Heart left ventricle (tissue), 16 donors: ENCODE measurements at regions not wholly inside any gene's neighbourhood (a gene's known extent, or its start where the extent isn't known, plus 50 kb on each side); places are given as distances from the start of the nearest gene placed in this dataset.
A peak's percentile ranks its signal among the peaks of the same experiment; 100 is the strongest.

Experiments
- ATAC-seq, 4 donors: fragments of 200-7000 bp; cut with Tn5 transposase; one replicate each; pipeline ENCODE4 v1.9.1; 2020 to 2022; ENCODE audit warnings: moderate library complexity in 4 of 4, mild to moderate bottlenecking in 3 of 4, moderate number of reproducible peaks in 1 of 4
- DNase-seq, 5 donors: peaks; one replicate each; pipeline ENCODE4 v3.0.0-alpha.2; 2020
- H3K27ac ChIP-seq, 12 donors: fragments of 200-600 bp; sonication (generic) in 4 of 12; one replicate each; pipeline versions ENCODE4 v1.5.0 to v1.8.0; 2016 to 2022; ENCODE audit warnings: mild to moderate bottlenecking in 2 of 12
- H3K27me3 ChIP-seq, 9 donors: fragments of 200-600 bp; sonication (generic) in 2 of 9; one replicate each; pipeline versions ENCODE4 v1.5.1 to v1.8.0; 2016 to 2022; ENCODE audit warnings: mild to moderate bottlenecking in 3 of 9
- H3K36me3 ChIP-seq, 9 donors: fragments of 200-600 bp; sonication (generic) in 2 of 9; one replicate each; pipeline versions ENCODE4 v1.5.0 to v1.8.0; 2018 to 2022; ENCODE audit warnings: mild to moderate bottlenecking in 2 of 9
- H3K4me1 ChIP-seq, 12 donors: fragments of 200-600 bp; sonication (generic) in 4 of 12; one replicate each; pipeline versions ENCODE4 v1.5.0 to v1.8.0; 2016 to 2022; ENCODE audit warnings: mild to moderate bottlenecking in 3 of 12
- H3K4me3 ChIP-seq, 12 donors: fragments of 200-600 bp; sonication (generic) in 4 of 12; one replicate each; pipeline versions ENCODE4 v1.5.0 to v1.8.0; 2017 to 2022; ENCODE audit warnings: mild to moderate bottlenecking in 9 of 12, moderate library complexity in 4 of 12
- H3K9me3 ChIP-seq, 12 donors: fragments of 200-600 bp; sonication (generic) in 4 of 12; one replicate each; pipeline versions ENCODE4 v1.5.0 to v1.8.0; 2016 to 2022; ENCODE audit warnings: mild to moderate bottlenecking in 1 of 12
- CTCF ChIP-seq, 12 donors: fragments of 200-600 bp; sonication (generic) in 4 of 12; IDR thresholded peaks; one replicate each; pipeline versions ENCODE4 v1.5.0 to v1.8.0; 2018 to 2022; ENCODE audit warnings: antibody characterized with exemption in 12 of 12, mild to moderate bottlenecking in 5 of 12
- POLR2A ChIP-seq, 2 donors: fragments of 450-650 bp; IDR thresholded peaks; one replicate each; pipeline ENCODE4 v1.6.1; 2017; ENCODE audit warnings: antibody characterized with exemption in 2 of 2, mild to moderate bottlenecking in 2 of 2, moderate library complexity in 2 of 2
- WGBS, 4 donors: extraction: QIAGEN DNeasy Blood & Tissue Kit in 2 of 4; methylation state at CpG; one replicate each; pipeline versions ENCODE4 v1.1.5 to v1.1.7; 2013 to 2018; 5-methylcytosine and 5-hydroxymethylcytosine counted together
- intact Hi-C, 10 donors: fragments of 100-400 bp; cut with DNase I; formaldehyde crosslinking; loops; one replicate each; pipeline versions ENCODE4 v1.11.1 to v1.14.2; 2022
- donor health status: ischemic (EF 13 %, LVEDD 7.1; RV severe dilation, severe dysfunction).
- donor health status: healthy with polysubstance abuse.
- donor health status: DM: no; HTN: yes; CAD: no.
- donor health status: DM: no; HTN: no; CAD: no.
- donor health status: ischemic (EF 25% LVEDD 6.9; RV normal size, moderate dysfunction).
- donor health status: ischemic (EF 25% LVEDD 5.7; RV mildly dilated, moderate dysfunction).
- donor health status: healthy.
- donor health status: DM: yes; HTN: yes; CAD: no.
- donor health status: ischemic (EF 35%, LVEDD 5.7; RV mildly dilated, moderate dysfunction).
- donor health status: nonischemic (EF 11% LVEDD 7.7; RV severe dilation, severe dysfunction).
- donor health status: DM: yes; HTN: yes; CAD: no.
- donor health status: PGD.
- donor health status: ischemic (EF 29% LVEDD 5.4; RV normal size, mild dysfunction).
- donor health status: nonischemic (EF 23%, LVEDD 6.1; RV moderate dilation, normal function).

GRCh38 chr1:104403883-104404282, 654.2 kb downstream of the AMY1C start:
- Histone ChIP-seq H3K4me1 (no peaks in the 10 kb centered on the region), H3K36me3 (no peaks in the 10 kb centered on the region), H3K9me3 (peaks cover 0 to 9% (median 0%) of the 10 kb centered on the region in 12 donors), H3K4me3 (no peak overlapping the region), H3K27ac (no peak overlapping the region), H3K27me3 (no peaks in the 10 kb centered on the region)
- ATAC-seq (no peak), DNase-seq (no peak)
- 43 to 61% (median 59%) methylated on average over 1 of the region's 1 CpG for WGBS, 4 donors
- TF ChIP-seq POLR2A (IDR thresholded peaks at IDR 0.05): no peak
- no peak for TF ChIP-seq CTCF (IDR thresholded peaks at IDR 0.05)
- intact Hi-C loops: no loop called here

GRCh38 chr1:104406728-104407127, 657.0 kb downstream of the AMY1C start:
- ATAC-seq: no peak
- TF ChIP-seq POLR2A (IDR thresholded peaks at IDR 0.05): no peak
- no peak for TF ChIP-seq CTCF (IDR thresholded peaks at IDR 0.05)
- no peak overlapping the region for H3K4me3 ChIP-seq

GRCh38 chr1:104408268-104408667, 658.6 kb downstream of the AMY1C start:
- peak in 1 of 4 donors; percentile 34 for ATAC-seq
- no peaks in the 10 kb centered on the region for H3K36me3 ChIP-seq
- no peak overlapping the region for H3K4me3 ChIP-seq
- peaks cover 0 to 10% (median 0%) of the 10 kb centered on the region in 12 donors for H3K9me3 ChIP-seq
- no peak overlapping the region for H3K27ac ChIP-seq
- 72 to 89% (median 78%) methylated on average over 8 of the region's 8 CpGs for WGBS, 4 donors
- intact Hi-C loops: no loop called here
- TF ChIP-seq POLR2A (IDR thresholded peaks at IDR 0.05) (no peak), CTCF (IDR thresholded peaks at IDR 0.05) (no peak)
- H3K4me1 ChIP-seq: no peaks in the 10 kb centered on the region
- DNase-seq: no peak
- H3K27me3 ChIP-seq: no peaks in the 10 kb centered on the region

More at GRCh38 chr1:104406728-104407127, 657.0 kb downstream of the AMY1C start:
- intact Hi-C loops: no loop called here
- WGBS, 4 donors: 19 to 32% (median 24%) methylated on average over 2 of the region's 2 CpGs
- no peaks in the 10 kb centered on the region for H3K27me3 ChIP-seq
- DNase-seq: no peak
- peaks cover 0 to 10% (median 0%) of the 10 kb centered on the region in 12 donors for H3K9me3 ChIP-seq
- H3K4me1 ChIP-seq: no peaks in the 10 kb centered on the region
- H3K36me3 ChIP-seq: no peaks in the 10 kb centered on the region
- H3K27ac ChIP-seq: no peak overlapping the region

GRCh38 chr1:104435255-104435654, 685.6 kb downstream of the AMY1C start:
- intact Hi-C loops: loop anchor here in 1 of 10 donors (10.0 kb wide), 1 partner anchor 60 kb away; no protein-coding TSS in a partner anchor
- TF ChIP-seq POLR2A (IDR thresholded peaks at IDR 0.05) (no peak), CTCF (IDR thresholded peaks at IDR 0.05) (no peak)
- H3K4me3 ChIP-seq: no peak overlapping the region
- H3K4me1 ChIP-seq: no peaks in the 10 kb centered on the region
- no peaks in the 10 kb centered on the region for H3K36me3 ChIP-seq
- 65 to 94% (median 75%) methylated on average over 4 of the region's 4 CpGs for WGBS, 4 donors
- H3K27ac ChIP-seq: no peak overlapping the region
- ATAC-seq: no peak
- H3K9me3 ChIP-seq: peaks cover 0 to 11% (median 0%) of the 10 kb centered on the region in 12 donors
- DNase-seq: no peak
- no peaks in the 10 kb centered on the region for H3K27me3 ChIP-seq
